AG04449 (cell line): ENCODE measurements at regions not wholly inside any gene's neighbourhood (a gene's known extent, or its start where the extent isn't known, plus 50 kb on each side); places are given as distances from the start of the nearest gene placed in this dataset.
"Not testable (repeated sequence)": the region's sequence is repeated elsewhere in the genome, so short reads cannot be mapped to it uniquely, and the experiment has no call there.

Source experiments
- CTCF ChIA-PET: fragments of 350-600 bp; formaldehyde crosslinking; extraction: SDS; loops from one replicate; lab custom pipeline; 2021; ENCODE audit warnings: antibody characterized with exemption; lab: Yijun Ruan, JAX
- POLR2A ChIA-PET: fragments of 400-600, 350-600 bp; formaldehyde crosslinking; extraction: SDS; loops from one replicate; lab custom pipeline; 2020; ENCODE audit warnings: antibody characterized with exemption, inconsistent platforms; lab: Yijun Ruan, JAX
- DNase-seq: peaks from one replicate; pipeline ENCODE4 v3.0.0-alpha.2; 2010; ENCODE audit warnings: low read depth, low spot score
- H3K4me3 ChIP-seq: 2 replicates; pipeline ENCODE4 v1.5.1; 2011; ENCODE audit warnings: low read depth, mild to moderate bottlenecking, control low read depth, low read length
- CTCF ChIP-seq: IDR thresholded peaks from one replicate; pipeline ENCODE4 v1.5.1; 2011; ENCODE audit warnings: mild to moderate bottlenecking, moderate library complexity, low read length, control low read depth, inconsistent platforms; ENCODE audit not compliant: insufficient read depth; ENCODE audit errors: missing control alignments

DNA sequence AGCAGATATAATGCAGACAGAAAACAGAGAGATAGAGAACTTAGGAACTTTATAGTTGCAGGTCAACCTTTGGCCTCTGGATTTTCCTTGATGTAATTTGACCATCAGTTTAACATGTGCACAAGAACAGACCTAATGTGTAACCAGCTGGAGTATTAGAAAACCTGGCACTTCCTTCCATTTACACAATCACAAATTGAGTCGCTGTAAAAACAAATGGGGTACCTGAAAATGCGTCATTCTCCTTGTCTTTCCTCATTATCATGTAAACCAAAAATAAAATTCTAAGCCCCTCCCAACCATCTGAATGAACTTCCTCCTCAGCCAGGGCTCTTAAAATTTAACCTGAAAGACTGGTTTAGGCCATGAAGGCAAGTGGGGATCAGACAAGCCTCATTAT is 358.4 kb upstream of the MAGEB16 start:
- DNase-seq = no peak
- no peak for TF ChIP-seq CTCF
- no peak overlapping the region for H3K4me3 ChIP-seq
- CTCF ChIA-PET = no interaction called here
- POLR2A ChIA-PET = no interaction called here

DNA sequence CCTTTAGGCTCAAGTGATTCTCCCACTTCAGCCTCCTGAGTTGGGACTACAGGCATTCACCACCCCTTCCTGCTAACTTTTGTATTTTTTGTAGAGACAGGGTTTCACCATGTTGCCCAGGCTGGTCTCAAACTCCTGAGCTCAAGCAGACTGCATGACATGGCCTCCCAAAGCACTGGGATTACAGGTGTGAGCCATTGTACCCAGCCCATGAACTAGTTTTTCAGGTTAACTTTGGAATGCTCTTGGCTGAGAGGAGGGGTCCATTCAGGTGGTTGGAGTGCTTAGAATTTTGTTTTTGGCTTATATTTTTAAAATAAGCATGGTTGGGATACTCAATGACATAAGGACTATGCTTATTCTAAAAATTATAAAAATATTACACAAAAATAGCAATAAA is 355.7 kb upstream of the MAGEB16 start:
- TF ChIP-seq CTCF = no peak
- H3K4me3 ChIP-seq = no peak overlapping the region
- DNase-seq = no peak
- POLR2A ChIA-PET = no interaction called here
- CTCF ChIA-PET = no interaction called here

GRCh38 chrX:35443091-35443582 is 355.0 kb upstream of the MAGEB16 start:
- DNase-seq, POLR2A ChIA-PET, H3K4me3 ChIP-seq, CTCF ChIA-PET: not testable (repeated sequence)

DNA sequence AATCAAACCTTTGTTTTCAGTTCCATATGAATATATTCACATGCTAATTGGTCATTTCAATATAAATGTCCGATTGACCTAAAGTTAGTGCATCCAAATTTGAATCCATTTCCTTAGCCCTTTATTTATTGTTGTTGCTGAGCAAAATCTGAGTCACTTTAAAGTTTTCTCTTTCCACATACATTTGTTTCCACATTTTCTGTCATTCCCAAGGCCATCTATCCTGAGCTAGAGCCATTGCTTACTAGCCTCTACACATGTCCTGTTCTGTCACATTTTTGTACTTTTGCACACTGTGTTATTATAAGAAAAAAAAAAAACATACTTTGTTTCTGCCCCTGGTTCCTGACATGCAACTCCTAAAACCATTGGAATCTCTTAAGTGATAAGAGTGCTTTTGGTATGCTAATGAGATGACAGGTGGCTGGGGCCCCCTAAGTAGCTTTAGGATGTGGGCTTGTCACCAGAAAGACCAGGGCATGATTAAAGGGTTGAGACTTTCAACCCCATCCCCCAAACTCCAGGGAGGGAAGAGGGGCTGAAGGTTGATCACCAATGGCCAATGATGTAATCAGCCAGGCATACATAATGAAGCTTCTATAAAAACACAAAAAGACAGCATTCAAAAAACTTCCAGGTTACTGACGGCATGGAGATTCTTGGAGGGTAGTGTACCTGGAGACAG is 353.3 kb upstream of the MAGEB16 start:
- H3K4me3 ChIP-seq = no peak overlapping the region
- no peak for DNase-seq
- ChIA-PET CTCF (no interaction called here), POLR2A (no interaction called here)
- no peak for TF ChIP-seq CTCF

DNA sequence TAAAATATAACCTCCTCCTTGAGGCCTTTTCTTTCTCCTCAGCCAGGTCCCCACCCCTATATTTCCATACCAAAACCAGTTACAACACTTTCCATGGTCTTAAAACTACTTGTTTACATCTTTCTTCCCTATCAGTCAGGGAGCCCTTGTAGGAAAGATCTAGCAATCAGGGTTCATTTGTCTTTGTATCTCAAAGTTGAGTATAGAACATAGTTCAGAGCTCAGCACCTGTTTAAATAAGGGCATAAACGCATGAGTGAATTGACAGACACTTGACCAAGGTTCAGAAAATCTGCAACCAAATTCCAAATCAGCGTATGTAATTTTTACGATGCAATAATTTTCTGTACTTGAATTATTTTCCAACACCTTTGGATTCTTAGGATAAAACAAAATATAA is 352.2 kb upstream of the MAGEB16 start:
- DNase-seq = no peak
- H3K4me3 ChIP-seq = no peak overlapping the region
- no peak for TF ChIP-seq CTCF
- ChIA-PET CTCF (no interaction called here), POLR2A (no interaction called here)

DNA sequence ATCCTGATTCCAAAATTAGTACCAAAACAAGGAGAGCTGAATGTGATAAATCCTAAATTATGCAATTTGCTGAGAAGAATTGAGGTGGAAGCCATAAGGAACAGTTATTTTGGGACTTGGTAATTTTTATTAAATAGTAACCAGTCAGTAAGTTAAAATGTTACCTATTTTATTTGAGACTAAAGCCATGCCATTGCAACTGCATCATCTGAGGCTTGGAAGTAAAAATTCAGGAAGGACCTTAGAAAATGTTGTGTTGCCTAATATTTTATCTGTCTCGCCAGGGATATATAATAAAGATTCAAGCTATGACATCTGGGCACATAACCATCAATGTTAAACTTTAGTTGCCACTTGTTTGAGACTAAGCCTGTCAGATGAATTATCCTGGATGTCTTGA is 341.3 kb upstream of the MAGEB16 start:
- H3K4me3 ChIP-seq = no peak overlapping the region
- DNase-seq = no peak
- TF ChIP-seq CTCF = no peak
- ChIA-PET CTCF (no interaction called here), POLR2A (no interaction called here)

- TF ChIP-seq CTCF = no peak
- no peak for DNase-seq
- no peak overlapping the region for H3K4me3 ChIP-seq
- CTCF ChIA-PET = no interaction called here
- POLR2A ChIA-PET = no interaction called here
These were observed 340.0 kb upstream of the MAGEB16 start for GRCh38 chrX:35458142-35458541.
